ENCODE measurements at regions not wholly inside any gene's neighbourhood (a gene's known extent, or its start where the extent isn't known, plus 50 kb on each side); places are given as distances from the start of the nearest gene placed in this dataset.

DNA sequence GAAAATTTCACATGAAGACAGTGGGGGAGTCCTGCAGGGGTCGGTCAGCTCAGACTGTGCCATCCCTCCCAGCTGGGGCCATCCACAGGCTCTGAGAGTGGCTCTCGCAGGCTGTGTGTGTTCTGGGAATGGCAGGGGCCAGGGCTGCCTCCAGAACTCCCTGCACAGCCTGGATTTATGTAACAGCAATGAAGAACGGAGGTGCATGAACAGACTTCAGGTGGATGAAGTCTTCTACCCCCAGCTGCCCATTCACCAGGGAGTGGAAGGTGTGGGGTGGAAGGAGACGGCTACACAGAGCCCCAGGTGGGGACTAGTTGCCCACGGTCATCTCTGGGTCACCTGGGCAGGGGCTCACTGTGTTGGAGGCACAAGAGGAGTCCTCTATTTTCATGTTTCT, 56.1 kb upstream of the HDAC4 start:
- H3K27me3 ChIP-seq (ENCODE audit: control insufficient read depth, insufficient read depth, low read length): no peaks in the 10 kb centered on the region
- H2AFZ ChIP-seq (ENCODE audit: low read length): no peak overlapping the region
- TF ChIP-seq, protein P1, sequence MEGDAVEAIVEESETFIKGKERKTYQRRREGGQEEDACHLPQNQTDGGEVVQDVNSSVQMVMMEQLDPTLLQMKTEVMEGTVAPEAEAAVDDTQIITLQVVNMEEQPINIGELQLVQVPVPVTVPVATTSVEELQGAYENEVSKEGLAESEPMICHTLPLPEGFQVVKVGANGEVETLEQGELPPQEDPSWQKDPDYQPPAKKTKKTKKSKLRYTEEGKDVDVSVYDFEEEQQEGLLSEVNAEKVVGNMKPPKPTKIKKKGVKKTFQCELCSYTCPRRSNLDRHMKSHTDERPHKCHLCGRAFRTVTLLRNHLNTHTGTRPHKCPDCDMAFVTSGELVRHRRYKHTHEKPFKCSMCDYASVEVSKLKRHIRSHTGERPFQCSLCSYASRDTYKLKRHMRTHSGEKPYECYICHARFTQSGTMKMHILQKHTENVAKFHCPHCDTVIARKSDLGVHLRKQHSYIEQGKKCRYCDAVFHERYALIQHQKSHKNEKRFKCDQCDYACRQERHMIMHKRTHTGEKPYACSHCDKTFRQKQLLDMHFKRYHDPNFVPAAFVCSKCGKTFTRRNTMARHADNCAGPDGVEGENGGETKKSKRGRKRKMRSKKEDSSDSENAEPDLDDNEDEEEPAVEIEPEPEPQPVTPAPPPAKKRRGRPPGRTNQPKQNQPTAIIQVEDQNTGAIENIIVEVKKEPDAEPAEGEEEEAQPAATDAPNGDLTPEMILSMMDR (conservative IDR thresholded peaks at IDR 0.05 in 1 of 2, IDR thresholded peaks at IDR 0.05 in 1 of 2; ENCODE audit: low read depth in 1 of 2, low read length in 2 of 2): no peak
- TF ChIP-seq EZH2 (IDR thresholded peaks at IDR 0.05; ENCODE audit: low read length, missing control alignments): no peak
- no peaks in the 10 kb centered on the region for H3K4me1 ChIP-seq (ENCODE audit: control insufficient read depth, extremely low read depth, insufficient read depth, low read length)
- H3K36me3 ChIP-seq (ENCODE audit: control insufficient read depth, insufficient read depth, low read length): no peaks in the 10 kb centered on the region
- H3K4me2 ChIP-seq (ENCODE audit: extremely low read depth, insufficient read depth, low read length): no peak overlapping the region
- no peaks in the 10 kb centered on the region for H3K79me2 ChIP-seq (ENCODE audit: control insufficient read depth, insufficient read depth, low read length)
- DNase-seq (ENCODE audit: low read depth in 2 of 2): no peak
- no peaks in the 10 kb centered on the region for H3K9me3 ChIP-seq (ENCODE audit: control insufficient read depth, insufficient read depth, low read depth, low read length)
- H4K20me1 ChIP-seq (ENCODE audit: control insufficient read depth, extremely low read depth, insufficient read depth, low read length): no peaks in the 10 kb centered on the region
- no peak overlapping the region for H3K9ac ChIP-seq (ENCODE audit: insufficient read depth, low read length)
- no peak overlapping the region for H3K27ac ChIP-seq (ENCODE audit: insufficient read depth, low read length)
- H3K4me3 ChIP-seq (replicated peaks in 1 of 4; ENCODE audit: control extremely low read depth in 1 of 4, insufficient read depth in 1 of 4, low read depth in 3 of 4, low read length in 4 of 4): no peak overlapping the region

DNA sequence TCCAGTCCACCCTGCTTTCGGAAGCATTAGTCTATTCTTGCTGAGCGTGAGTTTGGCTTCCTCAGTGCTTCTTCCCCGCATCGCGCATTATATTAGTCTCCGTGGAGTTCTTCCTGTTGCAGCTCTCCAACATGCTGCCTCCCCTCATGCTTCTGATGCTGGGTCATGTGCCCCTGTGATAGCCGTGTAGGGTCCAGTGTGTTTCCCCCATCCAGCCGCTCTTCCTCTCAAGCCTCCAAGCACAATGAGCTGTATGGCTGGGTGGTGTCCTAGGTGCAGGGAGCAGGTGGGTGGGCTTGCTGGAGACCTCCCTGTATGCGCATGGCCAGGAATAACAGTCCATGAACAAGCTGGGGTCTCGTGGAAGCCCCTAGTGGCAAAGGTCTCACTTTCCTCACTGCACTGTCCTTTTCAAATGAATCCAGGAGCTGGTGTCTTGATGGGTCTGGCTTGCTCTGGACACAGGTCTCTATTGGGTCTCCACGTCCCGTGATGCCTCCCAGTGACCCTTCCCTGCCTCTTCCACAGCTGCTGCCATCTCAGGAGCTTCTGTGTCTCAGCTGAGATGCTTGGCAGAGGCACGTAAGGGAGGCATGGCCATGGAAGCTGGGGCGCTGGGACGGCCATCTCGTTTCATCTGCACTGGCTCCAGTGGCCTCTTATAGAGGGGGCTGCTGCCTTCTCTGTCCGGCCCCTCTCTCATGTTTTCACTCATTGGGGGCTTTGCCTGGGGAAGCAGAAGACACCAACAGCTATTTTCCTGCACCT, 54.8 kb upstream of the HDAC4 start:
- H4K20me1 ChIP-seq (ENCODE audit: control insufficient read depth, extremely low read depth, insufficient read depth, low read length): no peaks in the 10 kb centered on the region
- H3K4me2 ChIP-seq (ENCODE audit: extremely low read depth, insufficient read depth, low read length): no peak overlapping the region
- no peaks in the 10 kb centered on the region for H3K4me1 ChIP-seq (ENCODE audit: control insufficient read depth, extremely low read depth, insufficient read depth, low read length)
- H3K79me2 ChIP-seq (ENCODE audit: control insufficient read depth, insufficient read depth, low read length): no peaks in the 10 kb centered on the region
- H3K36me3 ChIP-seq (ENCODE audit: control insufficient read depth, insufficient read depth, low read length): no peaks in the 10 kb centered on the region
- no peak overlapping the region for H3K4me3 ChIP-seq (replicated peaks in 1 of 4; ENCODE audit: control extremely low read depth in 1 of 4, insufficient read depth in 1 of 4, low read depth in 3 of 4, low read length in 4 of 4)
- no peaks in the 10 kb centered on the region for H3K27me3 ChIP-seq (ENCODE audit: control insufficient read depth, insufficient read depth, low read length)
- TF ChIP-seq, protein P1 (conservative IDR thresholded peaks at IDR 0.05 in 1 of 2, IDR thresholded peaks at IDR 0.05 in 1 of 2; ENCODE audit: low read depth in 1 of 2, low read length in 2 of 2): no peak
- no peak for TF ChIP-seq EZH2 (IDR thresholded peaks at IDR 0.05; ENCODE audit: low read length, missing control alignments)
- no peak for DNase-seq (ENCODE audit: low read depth in 2 of 2)
- H3K9ac ChIP-seq (ENCODE audit: insufficient read depth, low read length): no peak overlapping the region
- no peak overlapping the region for H3K27ac ChIP-seq (ENCODE audit: insufficient read depth, low read length)
- no peak overlapping the region for H2AFZ ChIP-seq (ENCODE audit: low read length)
- H3K9me3 ChIP-seq (ENCODE audit: control insufficient read depth, insufficient read depth, low read depth, low read length): no peaks in the 10 kb centered on the region

DNA sequence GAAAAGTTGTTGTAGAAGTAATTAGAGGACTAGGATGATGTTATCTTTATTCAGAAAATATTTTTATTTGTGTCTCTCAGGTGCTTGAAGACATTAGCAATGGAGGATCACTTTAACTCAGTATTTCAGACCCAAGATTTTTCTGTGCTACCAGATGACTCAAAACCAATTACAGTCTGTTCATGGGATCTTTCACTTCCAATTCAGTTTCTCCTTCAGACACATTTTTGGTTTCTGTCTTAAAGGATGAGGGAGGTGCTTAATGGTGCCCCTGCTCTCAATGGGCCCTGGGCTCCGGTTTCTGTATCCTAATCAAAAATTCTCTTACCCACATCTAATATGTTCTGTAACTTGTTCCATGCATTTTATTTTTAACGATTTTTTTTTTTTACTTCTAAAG, 53.7 kb upstream of the HDAC4 start:
- H3K9ac ChIP-seq (ENCODE audit: insufficient read depth, low read length): no peak overlapping the region
- no peaks in the 10 kb centered on the region for H3K9me3 ChIP-seq (ENCODE audit: control insufficient read depth, insufficient read depth, low read depth, low read length)
- no peaks in the 10 kb centered on the region for H3K79me2 ChIP-seq (ENCODE audit: control insufficient read depth, insufficient read depth, low read length)
- TF ChIP-seq EZH2 (IDR thresholded peaks at IDR 0.05; ENCODE audit: low read length, missing control alignments): no peak
- TF ChIP-seq, protein P1 (conservative IDR thresholded peaks at IDR 0.05 in 1 of 2, IDR thresholded peaks at IDR 0.05 in 1 of 2; ENCODE audit: low read depth in 1 of 2, low read length in 2 of 2): no peak
- H3K4me2 ChIP-seq (ENCODE audit: extremely low read depth, insufficient read depth, low read length): no peak overlapping the region
- DNase-seq (ENCODE audit: low read depth in 2 of 2): no peak
- H4K20me1 ChIP-seq (ENCODE audit: control insufficient read depth, extremely low read depth, insufficient read depth, low read length): no peaks in the 10 kb centered on the region
- no peaks in the 10 kb centered on the region for H3K4me1 ChIP-seq (ENCODE audit: control insufficient read depth, extremely low read depth, insufficient read depth, low read length)
- H3K27ac ChIP-seq (ENCODE audit: insufficient read depth, low read length): no peak overlapping the region
- no peak overlapping the region for H2AFZ ChIP-seq (ENCODE audit: low read length)
- no peaks in the 10 kb centered on the region for H3K36me3 ChIP-seq (ENCODE audit: control insufficient read depth, insufficient read depth, low read length)
- no peak overlapping the region for H3K4me3 ChIP-seq (replicated peaks in 1 of 4; ENCODE audit: control extremely low read depth in 1 of 4, insufficient read depth in 1 of 4, low read depth in 3 of 4, low read length in 4 of 4)
- no peaks in the 10 kb centered on the region for H3K27me3 ChIP-seq (ENCODE audit: control insufficient read depth, insufficient read depth, low read length)
